ENCODE measurements at regions not wholly inside any gene's neighbourhood (a gene's known extent, or its start where the extent isn't known, plus 50 kb on each side); places are given as distances from the start of the nearest gene placed in this dataset.

GRCh38 chr7:112942981-112943380, 143.6 kb downstream of the GPR85 start:
- TF ChIP-seq RAD21 (IDR thresholded peaks at IDR 0.05; ENCODE audit: low read length) (no peak), CTCF (IDR thresholded peaks at IDR 0.05) (no peak), SIN3A (IDR thresholded peaks at IDR 0.05; ENCODE audit: borderline replicate concordance, low read depth, low read length) (no peak), MAX (IDR thresholded peaks at IDR 0.05; ENCODE audit: low read depth) (no peak), NRF1 (IDR thresholded peaks at IDR 0.05; ENCODE audit: low read depth, low read length) (no peak), USF1 (IDR thresholded peaks at IDR 0.05; ENCODE audit: borderline replicate concordance, low read depth) (no peak)

All from SK-N-SH (cell line).